ENCODE measurements at regions not wholly inside any gene's neighbourhood (a gene's known extent, or its start where the extent isn't known, plus 50 kb on each side); places are given as distances from the start of the nearest gene placed in this dataset.

DNA sequence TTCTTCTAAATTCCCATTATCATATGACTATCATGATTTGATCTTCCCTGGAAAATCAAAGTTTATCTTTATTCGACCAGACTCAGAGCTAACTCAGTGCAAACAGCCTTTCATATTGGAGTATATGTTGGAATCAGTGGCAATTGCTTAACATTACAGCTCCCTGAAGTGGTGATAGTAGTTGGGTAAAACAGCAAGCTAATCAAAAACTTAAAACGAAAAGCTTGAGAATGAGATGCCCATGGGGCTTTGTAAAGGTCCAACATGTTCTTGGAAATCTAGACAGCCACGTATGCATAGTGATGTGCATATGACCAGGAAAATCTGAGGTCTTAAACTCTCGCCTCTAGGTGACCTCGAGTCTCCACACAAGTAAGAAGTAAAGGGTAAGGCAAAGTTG, 437.6 kb downstream of the KIF16B start:
- TF ChIP-seq, protein P1, sequence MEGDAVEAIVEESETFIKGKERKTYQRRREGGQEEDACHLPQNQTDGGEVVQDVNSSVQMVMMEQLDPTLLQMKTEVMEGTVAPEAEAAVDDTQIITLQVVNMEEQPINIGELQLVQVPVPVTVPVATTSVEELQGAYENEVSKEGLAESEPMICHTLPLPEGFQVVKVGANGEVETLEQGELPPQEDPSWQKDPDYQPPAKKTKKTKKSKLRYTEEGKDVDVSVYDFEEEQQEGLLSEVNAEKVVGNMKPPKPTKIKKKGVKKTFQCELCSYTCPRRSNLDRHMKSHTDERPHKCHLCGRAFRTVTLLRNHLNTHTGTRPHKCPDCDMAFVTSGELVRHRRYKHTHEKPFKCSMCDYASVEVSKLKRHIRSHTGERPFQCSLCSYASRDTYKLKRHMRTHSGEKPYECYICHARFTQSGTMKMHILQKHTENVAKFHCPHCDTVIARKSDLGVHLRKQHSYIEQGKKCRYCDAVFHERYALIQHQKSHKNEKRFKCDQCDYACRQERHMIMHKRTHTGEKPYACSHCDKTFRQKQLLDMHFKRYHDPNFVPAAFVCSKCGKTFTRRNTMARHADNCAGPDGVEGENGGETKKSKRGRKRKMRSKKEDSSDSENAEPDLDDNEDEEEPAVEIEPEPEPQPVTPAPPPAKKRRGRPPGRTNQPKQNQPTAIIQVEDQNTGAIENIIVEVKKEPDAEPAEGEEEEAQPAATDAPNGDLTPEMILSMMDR (IDR thresholded peaks at IDR 0.05), result no peak
- no peak for TF ChIP-seq POLR2A (IDR thresholded peaks at IDR 0.05)
- no peak for TF ChIP-seq POLR2AphosphoS5 (IDR thresholded peaks at IDR 0.05)
